SU-DHL-6 (cell line): ENCODE measurements at regions not wholly inside any gene's neighbourhood (a gene's known extent, or its start where the extent isn't known, plus 50 kb on each side); places are given as distances from the start of the nearest gene placed in this dataset.

Source experiments
- CTCF ChIP-seq: fragments of 200-600 bp; sonication (generic); IDR thresholded peaks from one replicate; pipeline ENCODE4 v1.5.1; 2017; ENCODE audit warnings: antibody characterized with exemption, mild to moderate bottlenecking, low read length, moderate library complexity; ENCODE audit not compliant: insufficient read depth, poor library complexity, severe bottlenecking
- EZH2phosphoT487 ChIP-seq: fragments of 200-600 bp; sonication (generic), shearing (Covaris generic); conservative IDR thresholded peaks from 2 replicates; pipeline ENCODE4 v1.6.1; 2018; ENCODE audit warnings: mild to moderate bottlenecking, antibody characterized with exemption, low read length, moderate library complexity, mixed read lengths

- TF ChIP-seq CTCF (no peak), EZH2phosphoT487 (no peak)
These were observed 492.5 kb upstream of the INTU start for GRCh38 chr4:127140306-127140705.
